ES-I3 (cell line): ENCODE measurements at regions not wholly inside any gene's neighbourhood (a gene's known extent, or its start where the extent isn't known, plus 50 kb on each side); places are given as distances from the start of the nearest gene placed in this dataset.
"Not testable (repeated sequence)": the region's sequence is repeated elsewhere in the genome, so short reads cannot be mapped to it uniquely, and the experiment has no call there.

ENCODE experiments used
- H3K36me3 ChIP-seq: 2 replicates; pipeline ENCODE4 v1.6.1; 2013; ENCODE audit warnings: mild to moderate bottlenecking, low read length, control low read depth, moderate library complexity; ENCODE audit not compliant: insufficient read depth
- H3K4me1 ChIP-seq: 2 replicates; pipeline ENCODE4 v1.6.1; 2013; ENCODE audit warnings: mild to moderate bottlenecking, control low read depth, low read length; ENCODE audit not compliant: insufficient read depth
- H3K9ac ChIP-seq: 2 replicates; pipeline ENCODE4 v1.6.1; 2013; ENCODE audit warnings: low read depth, mild to moderate bottlenecking, low read length, moderate library complexity
- H3K9me3 ChIP-seq: 2 replicates; pipeline ENCODE4 v1.6.1; 2013; ENCODE audit warnings: mild to moderate bottlenecking, low read length, moderate library complexity; ENCODE audit not compliant: control insufficient read depth, insufficient read depth

GRCh38 chr2:209146682-209147320, 277.0 kb upstream of the MAP2 start:
- Histone ChIP-seq H3K36me3 (no peaks in the 10 kb centered on the region), H3K9ac (no peak overlapping the region), H3K9me3 (no peaks in the 10 kb centered on the region), H3K4me1 (peaks cover 12% of the 10 kb centered on the region; the same call in 1 of the 2 replicates)

GRCh38 chr2:209147981-209148380, 275.9 kb upstream of the MAP2 start:
- no peaks in the 10 kb centered on the region for H3K36me3 ChIP-seq
- no peak overlapping the region for H3K9ac ChIP-seq
- no peaks in the 10 kb centered on the region for H3K9me3 ChIP-seq
- peaks cover 9% of the 10 kb centered on the region; the same call in 1 of the 2 replicates for H3K4me1 ChIP-seq

GRCh38 chr2:209160800-209161588, 262.9 kb upstream of the MAP2 start:
- Histone ChIP-seq H3K36me3 (no peaks in the 10 kb centered on the region), H3K4me1 (peaks cover 16% of the 10 kb centered on the region), H3K9ac (no peak overlapping the region), H3K9me3 (no peaks in the 10 kb centered on the region)

- H3K9me3 ChIP-seq, result no peaks in the 10 kb centered on the region
These were observed 261.7 kb upstream of the MAP2 start for GRCh38 chr2:209162129-209162528.

GRCh38 chr2:209181984-209182383, 241.9 kb upstream of the MAP2 start:
- H3K9ac ChIP-seq, result no peak overlapping the region
- no peaks in the 10 kb centered on the region for H3K9me3 ChIP-seq
- H3K36me3 ChIP-seq, result no peaks in the 10 kb centered on the region; the same call in 1 of the 2 replicates
- H3K4me1 ChIP-seq, result no peaks in the 10 kb centered on the region

More at GRCh38 chr2:209162129-209162528, 261.7 kb upstream of the MAP2 start:
- H3K9ac ChIP-seq, result no peak overlapping the region
- peaks cover 8% of the 10 kb centered on the region for H3K4me1 ChIP-seq
- no peaks in the 10 kb centered on the region for H3K36me3 ChIP-seq

- not testable (repeated sequence) for H3K9me3 ChIP-seq, H3K36me3 ChIP-seq, H3K9ac ChIP-seq, H3K4me1 ChIP-seq
These were observed 237.0 kb upstream of the MAP2 start for GRCh38 chr2:209186886-209187285.

GRCh38 chr2:209189893-209190292, 234.0 kb upstream of the MAP2 start:
- H3K9ac ChIP-seq, result no peak overlapping the region
- no peaks in the 10 kb centered on the region for H3K36me3 ChIP-seq
- H3K9me3 ChIP-seq, result no peaks in the 10 kb centered on the region
- peaks cover 4% of the 10 kb centered on the region; the same call in 1 of the 2 replicates for H3K4me1 ChIP-seq

GRCh38 chr2:209191139-209191538, 232.7 kb upstream of the MAP2 start:
- H3K36me3 ChIP-seq, result no peaks in the 10 kb centered on the region
- H3K9me3 ChIP-seq, result no peaks in the 10 kb centered on the region
- no peak overlapping the region for H3K9ac ChIP-seq
- peaks cover 4% of the 10 kb centered on the region; the same call in 1 of the 2 replicates for H3K4me1 ChIP-seq

GRCh38 chr2:209194717-209195116, 229.1 kb upstream of the MAP2 start:
- Histone ChIP-seq H3K9me3 (no peaks in the 10 kb centered on the region), H3K4me1 (peaks cover 4% of the 10 kb centered on the region; the same call in 1 of the 2 replicates), H3K9ac (no peak overlapping the region), H3K36me3 (no peaks in the 10 kb centered on the region)

- Histone ChIP-seq H3K4me1 (no peaks in the 10 kb centered on the region), H3K9ac (peak overlapping the region; percentile 55), H3K9me3 (no peaks in the 10 kb centered on the region), H3K36me3 (no peaks in the 10 kb centered on the region)
These were observed 215.6 kb upstream of the MAP2 start for GRCh38 chr2:209208211-209208610.

GRCh38 chr2:209209943-209210342, 213.9 kb upstream of the MAP2 start:
- no peaks in the 10 kb centered on the region for H3K36me3 ChIP-seq
- H3K4me1 ChIP-seq, result no peaks in the 10 kb centered on the region
- H3K9me3 ChIP-seq, result no peaks in the 10 kb centered on the region
- H3K9ac ChIP-seq, result peak overlapping the region; percentile 55; the same call in 1 of the 2 replicates

GRCh38 chr2:209230560-209230959, 193.3 kb upstream of the MAP2 start:
- H3K4me1 ChIP-seq, result no peaks in the 10 kb centered on the region
- no peaks in the 10 kb centered on the region for H3K36me3 ChIP-seq
- no peak overlapping the region for H3K9ac ChIP-seq
- no peaks in the 10 kb centered on the region for H3K9me3 ChIP-seq

- Histone ChIP-seq H3K4me1 (no peaks in the 10 kb centered on the region), H3K9ac (no peak overlapping the region), H3K36me3 (no peaks in the 10 kb centered on the region), H3K9me3 (no peaks in the 10 kb centered on the region)
These were observed 187.5 kb upstream of the MAP2 start for GRCh38 chr2:209236377-209236776.

- Histone ChIP-seq H3K9ac (no peak overlapping the region), H3K4me1 (no peaks in the 10 kb centered on the region), H3K36me3 (no peaks in the 10 kb centered on the region), H3K9me3 (peaks cover 3% of the 10 kb centered on the region; the same call in 1 of the 2 replicates)
These were observed 184.9 kb upstream of the MAP2 start for GRCh38 chr2:209238765-209239584.
